BLaER1 treated with 17β-estradiol and CSF1 and Interleukin-3, amounts not matched to agents 10 nM and 100 nM (cell line): ENCODE measurements at regions not wholly inside any gene's neighbourhood (a gene's known extent, or its start where the extent isn't known, plus 50 kb on each side); places are given as distances from the start of the nearest gene placed in this dataset.

Experiments used
- H3K27ac ChIP-seq, 11 experiments: shearing (Covaris generic); formaldehyde crosslinking; 2 replicates each; pipeline ENCODE4 v1.8.1; 2022
- H3K27me3 ChIP-seq, 11 experiments: shearing (Covaris generic); formaldehyde crosslinking; 2 replicates each; pipeline ENCODE4 v1.8.1; 2022
- H3K36me3 ChIP-seq, 11 experiments: shearing (Covaris generic); formaldehyde crosslinking; 2 replicates each; pipeline ENCODE4 v1.8.1; 2022
- H3K4me1 ChIP-seq, 10 experiments: shearing (Covaris generic); formaldehyde crosslinking; 2 replicates each; pipeline ENCODE4 v1.8.1; 2022
- H3K4me2 ChIP-seq, 11 experiments: shearing (Covaris generic); formaldehyde crosslinking; 2 replicates each; pipeline ENCODE4 v1.8.1; 2022
- H3K4me3 ChIP-seq, 10 experiments: shearing (Covaris generic); formaldehyde crosslinking; 2 replicates each; pipeline ENCODE4 v1.8.1; 2022
- H3K9ac ChIP-seq, 11 experiments: shearing (Covaris generic); formaldehyde crosslinking; 2 replicates each; pipeline ENCODE4 v1.8.1; 2022
- H3K9me3 ChIP-seq, 11 experiments: shearing (Covaris generic); formaldehyde crosslinking; replicated peaks in 1 of 11; 2 replicates each; pipeline ENCODE4 v1.8.1; 2022
- H4K20me1 ChIP-seq, 11 experiments: shearing (Covaris generic); formaldehyde crosslinking; 2 replicates each; pipeline ENCODE4 v1.8.1; 2022
- Cebpa-rat ChIP-seq, 11 experiments: shearing (Covaris generic); IDR thresholded peaks; 2 replicates each; pipeline ENCODE4 v1.8.1; 2022

- H3K27me3 ChIP-seq = peaks cover 8 to 16% (median 10%) of the 10 kb centered on the region in 11 experiments
- no peaks in the 10 kb centered on the region for H3K36me3 ChIP-seq
- peaks cover 0 to 13% (median 7%) of the 10 kb centered on the region in 11 experiments; a peak in 11 of 22 replicates for H3K9me3 ChIP-seq
- H3K27ac ChIP-seq = no peak overlapping the region
- TF ChIP-seq Cebpa-rat (IDR thresholded peaks at IDR 0.05) = no peak
- H3K4me1 ChIP-seq = peaks cover 0 to 13% (median 8%) of the 10 kb centered on the region in 10 experiments; a peak in 9 of 20 replicates
- peaks cover 0 to 3% (median 0%) of the 10 kb centered on the region in 11 experiments; a peak in 1 of 22 replicates for H4K20me1 ChIP-seq
- no peak overlapping the region for H3K4me3 ChIP-seq
- no peak overlapping the region for H3K4me2 ChIP-seq
- no peak overlapping the region for H3K9ac ChIP-seq
Observed at GRCh38 chr11:120022617-120023016, 115.3 kb downstream of the TRIM29 start.

GRCh38 chr11:120021978-120022377 is 115.9 kb downstream of the TRIM29 start:
- Histone ChIP-seq H3K9ac (no peak overlapping the region), H3K4me3 (no peak overlapping the region), H3K9me3 (peaks cover 0 to 13% (median 7%) of the 10 kb centered on the region in 11 experiments; a peak in 11 of 22 replicates), H3K27me3 (peaks cover 2 to 9% (median 3%) of the 10 kb centered on the region in 11 experiments; a peak in 20 of 22 replicates), H3K4me1 (peaks cover 0 to 12% (median 8%) of the 10 kb centered on the region in 10 experiments; a peak in 9 of 20 replicates), H3K27ac (no peak overlapping the region), H3K36me3 (no peaks in the 10 kb centered on the region), H4K20me1 (no peaks in the 10 kb centered on the region), H3K4me2 (no peak overlapping the region)
- no peak for TF ChIP-seq Cebpa-rat (IDR thresholded peaks at IDR 0.05)

GRCh38 chr11:120021391-120021953 is 116.4 kb downstream of the TRIM29 start:
- Histone ChIP-seq H3K9ac (no peak overlapping the region), H3K27me3 (peaks cover 0 to 6% (median 0%) of the 10 kb centered on the region in 11 experiments; a peak in 5 of 22 replicates)
- no peak for TF ChIP-seq Cebpa-rat (IDR thresholded peaks at IDR 0.05)

GRCh38 chr11:120020981-120021380 is 116.9 kb downstream of the TRIM29 start:
- no peaks in the 10 kb centered on the region for H4K20me1 ChIP-seq
- H3K4me3 ChIP-seq = no peak overlapping the region
- no peak overlapping the region for H3K9ac ChIP-seq
- TF ChIP-seq Cebpa-rat (IDR thresholded peaks at IDR 0.05) = no peak
- peaks cover 0 to 10% (median 6%) of the 10 kb centered on the region in 10 experiments; a peak in 7 of 20 replicates for H3K4me1 ChIP-seq
- no peaks in the 10 kb centered on the region for H3K36me3 ChIP-seq
- H3K9me3 ChIP-seq = peaks cover 0 to 7% (median 2%) of the 10 kb centered on the region in 11 experiments; a peak in 11 of 22 replicates
- H3K27me3 ChIP-seq = peaks cover 0 to 1% (median 0%) of the 10 kb centered on the region in 11 experiments; a peak in 3 of 22 replicates
- no peak overlapping the region for H3K27ac ChIP-seq
- no peak overlapping the region for H3K4me2 ChIP-seq

More at GRCh38 chr11:120021391-120021953, 116.4 kb downstream of the TRIM29 start:
- no peak overlapping the region for H3K27ac ChIP-seq
- H4K20me1 ChIP-seq = no peaks in the 10 kb centered on the region
- peaks cover 0 to 10% (median 6%) of the 10 kb centered on the region in 10 experiments; a peak in 7 of 20 replicates for H3K4me1 ChIP-seq
- peaks cover 0 to 12% (median 7%) of the 10 kb centered on the region in 11 experiments; a peak in 11 of 22 replicates for H3K9me3 ChIP-seq
- no peak overlapping the region for H3K4me2 ChIP-seq
- H3K36me3 ChIP-seq = no peaks in the 10 kb centered on the region
- H3K4me3 ChIP-seq = no peak overlapping the region

GRCh38 chr11:120020486-120020885 is 117.4 kb downstream of the TRIM29 start:
- no peaks in the 10 kb centered on the region for H4K20me1 ChIP-seq
- H3K4me3 ChIP-seq = no peak overlapping the region
- TF ChIP-seq Cebpa-rat (IDR thresholded peaks at IDR 0.05) = no peak
- peaks cover 0 to 2% (median 0%) of the 10 kb centered on the region in 11 experiments; a peak in 2 of 22 replicates for H3K9me3 ChIP-seq
- H3K27me3 ChIP-seq = no peaks in the 10 kb centered on the region
- no peak overlapping the region for H3K4me2 ChIP-seq
- H3K4me1 ChIP-seq = peaks cover 0 to 10% (median 6%) of the 10 kb centered on the region in 10 experiments; a peak in 7 of 20 replicates
- H3K27ac ChIP-seq = no peak overlapping the region
- no peaks in the 10 kb centered on the region for H3K36me3 ChIP-seq
- no peak overlapping the region for H3K9ac ChIP-seq

- Histone ChIP-seq H4K20me1 (no peaks in the 10 kb centered on the region), H3K4me3 (no peak overlapping the region), H3K4me1 (peaks cover 0 to 12% (median 6%) of the 10 kb centered on the region in 10 experiments; a peak in 8 of 20 replicates), H3K9me3 (no peaks in the 10 kb centered on the region), H3K27me3 (no peaks in the 10 kb centered on the region), H3K4me2 (no peak overlapping the region), H3K9ac (no peak overlapping the region), H3K36me3 (no peaks in the 10 kb centered on the region), H3K27ac (no peak overlapping the region)
- TF ChIP-seq Cebpa-rat (IDR thresholded peaks at IDR 0.05) = no peak
Observed at GRCh38 chr11:120019191-120019590, 118.7 kb downstream of the TRIM29 start.

GRCh38 chr11:120017582-120018150 is 120.2 kb downstream of the TRIM29 start:
- no peak overlapping the region for H3K4me3 ChIP-seq
- H3K4me1 ChIP-seq = peaks cover 0 to 24% (median 16%) of the 10 kb centered on the region in 10 experiments; a peak in 14 of 20 replicates
- H3K9ac ChIP-seq = no peak overlapping the region
- no peaks in the 10 kb centered on the region for H3K9me3 ChIP-seq
- no peaks in the 10 kb centered on the region for H3K36me3 ChIP-seq
- TF ChIP-seq Cebpa-rat (IDR thresholded peaks at IDR 0.05) = no peak
- no peak overlapping the region for H3K27ac ChIP-seq
- H3K27me3 ChIP-seq = 0 out of 22 replicates have a peak, but pooled peaks cover 0 to 5% (median 0%) of the 10 kb centered on the region in 11 experiments
- H3K4me2 ChIP-seq = peak overlapping the region in 7 of 11 experiments; percentile 1 to 46 (median 37); a peak in 8 of 22 replicates
- H4K20me1 ChIP-seq = no peaks in the 10 kb centered on the region

- H3K4me1 ChIP-seq = peaks cover 0 to 31% (median 16%) of the 10 kb centered on the region in 10 experiments; a peak in 14 of 20 replicates
- peak overlapping the region in 9 of 11 experiments; percentile 13 to 65 (median 50); a peak in 16 of 22 replicates for H3K4me2 ChIP-seq
- no peaks in the 10 kb centered on the region for H4K20me1 ChIP-seq
- no peaks in the 10 kb centered on the region for H3K36me3 ChIP-seq
- peak overlapping the region in 2 of 11 experiments; percentile 14 to 27; a peak in 1 of 22 replicates for H3K9ac ChIP-seq
- no peak overlapping the region for H3K27ac ChIP-seq
- H3K27me3 ChIP-seq = 0 out of 22 replicates have a peak, but pooled peaks cover 0 to 5% (median 0%) of the 10 kb centered on the region in 11 experiments
- no peak for TF ChIP-seq Cebpa-rat (IDR thresholded peaks at IDR 0.05)
- no peaks in the 10 kb centered on the region for H3K9me3 ChIP-seq
- no peak overlapping the region for H3K4me3 ChIP-seq
Observed at GRCh38 chr11:120013325-120014250, 124.3 kb downstream of the TRIM29 start.
